Psoas muscle (tissue), 7 donors: ENCODE measurements at regions not wholly inside any gene's neighbourhood (a gene's known extent, or its start where the extent isn't known, plus 50 kb on each side); places are given as distances from the start of the nearest gene placed in this dataset.
"Not testable (repeated sequence)": the region's sequence is repeated elsewhere in the genome, so short reads cannot be mapped to it uniquely, and the experiment has no call there.

Experiments used
- ATAC-seq, 4 donors: fragments of 200-7000 bp; cut with Tn5 transposase; one replicate each; pipeline ENCODE4 v1.9.1; 2020; ENCODE audit warnings: moderate library complexity in 3 of 4, mild to moderate bottlenecking in 2 of 4
- DNase-seq, 2 donors: peaks; one replicate each; pipeline ENCODE4 v3.0.0-alpha.2; 2020
- H3K27ac ChIP-seq: fragments of 200-600 bp; one replicate; pipeline ENCODE4 v1.8.0; 2022
- H3K27me3 ChIP-seq, 3 donors: fragments of 200-600 bp in 1 of 3; one replicate each; pipeline versions ENCODE4 v1.6.1 to v1.8.0; 2013 to 2022; ENCODE audit warnings: low read length in 2 of 3, mild to moderate bottlenecking in 2 of 3, moderate library complexity in 1 of 3; ENCODE audit not compliant: insufficient read depth in 3 of 3
- H3K36me3 ChIP-seq, 2 donors: fragments of 200-600 bp in 1 of 2; one replicate each; pipeline versions ENCODE4 v1.6.1 to v1.8.0; 2013 to 2022; ENCODE audit warnings: low read depth in 1 of 2, mild to moderate bottlenecking in 1 of 2, moderate library complexity in 1 of 2; ENCODE audit not compliant: insufficient read depth in 1 of 2
- H3K4me1 ChIP-seq: fragments of 200-600 bp; one replicate; pipeline ENCODE4 v1.8.0; 2022
- H3K4me3 ChIP-seq: fragments of 200-600 bp; one replicate; pipeline ENCODE4 v1.8.0; 2022; ENCODE audit warnings: mild to moderate bottlenecking
- H3K9me3 ChIP-seq: fragments of 200-600 bp; one replicate; pipeline ENCODE4 v1.8.0; 2022
- WGBS, 3 donors: extraction: QIAGEN DNeasy Blood & Tissue Kit; methylation state at CpG; one replicate each; pipeline versions ENCODE4 v1.1.6 to v1.1.7; 2013; 5-methylcytosine and 5-hydroxymethylcytosine counted together
- intact Hi-C, 2 donors: fragments of 100-400 bp; cut with DNase I; formaldehyde crosslinking; loops; one replicate each; pipeline versions ENCODE4 v1.11.0 to v1.14.2; 2022
- TF ChIP-seq, protein P1 (sequence below): fragments of 200-600 bp; IDR thresholded peaks from one replicate; pipeline ENCODE4 v1.8.0; 2022; ENCODE audit warnings: antibody characterized with exemption
- donor health status: healthy with polysubstance abuse.
- donor health status: DM: no; HTN: no; CAD: no; lungs with moderate emphysema.
- donor health status: Bipolar disorder and iron deficiency.
- donor health status: healthy.
- donor health status: DM: yes; HTN: yes; CAD: no.
- donor health status: DM: no; HTN: no; CAD: no.
- donor health status: DM: yes; HTN: yes; CAD: no.

DNA sequence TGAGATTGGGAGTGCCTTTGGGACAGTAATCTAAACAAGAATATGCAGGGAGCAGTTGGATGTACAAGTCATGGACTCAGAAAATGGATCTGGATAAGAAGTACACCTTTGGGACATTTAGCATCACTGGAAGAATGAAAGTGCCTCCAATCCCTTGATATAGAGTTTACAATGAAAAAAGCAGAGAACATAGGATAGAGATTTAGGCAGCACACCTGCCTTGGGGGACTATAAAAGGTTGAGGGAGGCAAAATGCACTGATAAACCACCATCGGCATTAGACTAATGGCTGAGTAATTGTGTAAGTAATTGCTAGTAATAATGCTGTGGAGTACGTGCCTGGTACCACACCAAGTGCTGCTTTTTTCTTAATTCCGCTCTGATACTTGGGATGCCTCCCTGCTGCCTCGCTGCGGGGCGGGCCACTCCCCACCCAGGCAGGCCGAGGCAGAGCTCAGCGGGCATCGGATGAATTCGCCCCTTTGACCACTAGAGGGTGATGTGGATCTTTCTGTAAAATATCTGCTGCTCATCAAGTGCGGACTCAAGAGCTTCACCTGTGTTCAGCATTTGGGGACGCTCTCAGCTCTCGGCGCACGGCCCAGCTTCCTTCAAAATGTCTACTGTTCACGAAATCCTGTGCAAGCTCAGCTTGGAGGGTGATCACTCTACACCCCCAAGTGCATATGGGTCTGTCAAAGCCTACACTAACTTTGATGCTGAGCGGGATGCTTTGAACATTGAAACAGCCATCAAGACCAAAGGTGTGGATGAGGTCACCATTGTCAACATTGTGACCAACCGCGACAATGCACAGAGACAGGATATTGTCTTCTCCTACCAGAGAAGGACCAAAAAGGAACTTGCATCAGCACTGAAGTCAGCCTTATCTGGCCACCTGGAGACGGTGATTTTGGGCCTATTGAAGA lies 99.9 kb downstream of the ANKRD18B start:
- H3K27ac ChIP-seq = no peak overlapping the region
- ATAC-seq (peak; percentile 82 to 94 (median 89)), DNase-seq (peak; percentile 43 to 64)
- intact Hi-C loops = loop anchor here (1.0 to 10.0 kb wide), 2 partner anchors 98 to 219 kb away; partner anchors contain the start of gene AQP7 (in 1 of the 2)
- 22 to 24% (median 23%) methylated on average over 20 of the region's 20 CpGs for WGBS, 3 donors
- H3K36me3 ChIP-seq = no peaks in the 10 kb centered on the region
- H3K4me1 ChIP-seq = peaks cover 16% of the 10 kb centered on the region
- no peak overlapping the region for H3K4me3 ChIP-seq
- TF ChIP-seq, protein P1, sequence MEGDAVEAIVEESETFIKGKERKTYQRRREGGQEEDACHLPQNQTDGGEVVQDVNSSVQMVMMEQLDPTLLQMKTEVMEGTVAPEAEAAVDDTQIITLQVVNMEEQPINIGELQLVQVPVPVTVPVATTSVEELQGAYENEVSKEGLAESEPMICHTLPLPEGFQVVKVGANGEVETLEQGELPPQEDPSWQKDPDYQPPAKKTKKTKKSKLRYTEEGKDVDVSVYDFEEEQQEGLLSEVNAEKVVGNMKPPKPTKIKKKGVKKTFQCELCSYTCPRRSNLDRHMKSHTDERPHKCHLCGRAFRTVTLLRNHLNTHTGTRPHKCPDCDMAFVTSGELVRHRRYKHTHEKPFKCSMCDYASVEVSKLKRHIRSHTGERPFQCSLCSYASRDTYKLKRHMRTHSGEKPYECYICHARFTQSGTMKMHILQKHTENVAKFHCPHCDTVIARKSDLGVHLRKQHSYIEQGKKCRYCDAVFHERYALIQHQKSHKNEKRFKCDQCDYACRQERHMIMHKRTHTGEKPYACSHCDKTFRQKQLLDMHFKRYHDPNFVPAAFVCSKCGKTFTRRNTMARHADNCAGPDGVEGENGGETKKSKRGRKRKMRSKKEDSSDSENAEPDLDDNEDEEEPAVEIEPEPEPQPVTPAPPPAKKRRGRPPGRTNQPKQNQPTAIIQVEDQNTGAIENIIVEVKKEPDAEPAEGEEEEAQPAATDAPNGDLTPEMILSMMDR = peak; percentile 91
- H3K9me3 ChIP-seq = no peaks in the 10 kb centered on the region
- H3K27me3 ChIP-seq = peaks cover 0 to 2% (median 0%) of the 10 kb centered on the region in 3 donors

DNA sequence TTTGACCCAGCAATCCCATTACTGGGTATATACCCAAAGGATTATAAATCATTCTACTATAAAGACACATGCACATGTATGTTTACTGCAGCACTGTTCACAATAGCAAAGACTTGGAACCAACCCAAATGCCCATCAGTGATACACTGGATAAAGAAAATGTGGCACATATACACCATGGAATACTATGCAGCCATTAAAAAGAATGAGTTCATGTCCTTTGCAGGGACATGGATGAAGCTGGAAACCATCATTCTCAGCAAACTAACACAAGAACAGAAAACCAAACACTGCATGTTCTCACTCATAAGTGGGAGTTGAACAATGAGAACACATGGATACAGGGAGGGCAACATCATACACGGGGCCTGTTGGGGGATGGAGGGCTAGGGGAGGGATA lies 104.3 kb downstream of the ANKRD18B start:
- not testable (repeated sequence) for H3K4me3 ChIP-seq, H3K36me3 ChIP-seq, ATAC-seq, H3K9me3 ChIP-seq, H3K27ac ChIP-seq, H3K27me3 ChIP-seq, H3K4me1 ChIP-seq, DNase-seq
- intact Hi-C loops = loop anchor here in 1 of 2 donors (10.0 kb wide), 1 partner anchor 224 kb away; the partner anchor contains the start of gene AQP7
- WGBS, 3 donors = 74 to 86% (median 81%) methylated on average over 1 of the region's 1 CpG

DNA sequence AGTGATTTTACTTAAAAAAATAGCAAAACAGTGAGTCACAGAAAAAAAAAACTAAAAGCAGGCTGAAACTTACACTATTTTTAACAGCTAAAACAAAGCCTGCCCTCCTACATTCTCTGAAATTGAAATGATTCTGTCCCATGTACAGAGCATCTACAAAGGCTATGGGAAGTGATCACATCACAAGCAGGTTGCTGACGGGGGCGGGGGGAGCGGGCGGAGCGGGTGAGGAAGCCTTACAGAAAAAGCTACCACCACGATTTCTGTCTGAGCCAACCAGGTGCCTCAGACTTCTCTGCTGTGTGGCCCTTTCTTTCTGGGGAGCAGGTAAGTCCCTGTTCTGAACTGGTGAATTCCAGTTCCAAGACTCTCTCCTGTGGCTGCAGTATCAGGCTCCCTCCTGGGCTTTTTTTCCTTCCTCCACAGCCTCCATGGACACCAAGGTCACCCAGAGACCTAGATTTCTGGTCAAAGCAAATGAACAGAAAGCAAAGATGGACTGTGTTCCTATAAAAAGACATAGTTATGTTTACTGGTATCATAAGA lies 104.9 kb downstream of the ANKRD18B start:
- H3K4me1 ChIP-seq = no peaks in the 10 kb centered on the region
- 72 to 77% (median 74%) methylated on average over 6 of the region's 6 CpGs for WGBS, 3 donors
- no peak overlapping the region for H3K4me3 ChIP-seq
- ATAC-seq = no peak
- H3K36me3 ChIP-seq = no peaks in the 10 kb centered on the region
- DNase-seq = no peak
- intact Hi-C loops = loop anchor here in 1 of 2 donors (10.0 kb wide), 1 partner anchor 224 kb away; the partner anchor contains the start of gene AQP7
- no peak overlapping the region for H3K27ac ChIP-seq
- TF ChIP-seq, protein P1 = no peak
- no peaks in the 10 kb centered on the region for H3K9me3 ChIP-seq
- peaks cover 0 to 8% (median 2%) of the 10 kb centered on the region in 3 donors for H3K27me3 ChIP-seq

DNA sequence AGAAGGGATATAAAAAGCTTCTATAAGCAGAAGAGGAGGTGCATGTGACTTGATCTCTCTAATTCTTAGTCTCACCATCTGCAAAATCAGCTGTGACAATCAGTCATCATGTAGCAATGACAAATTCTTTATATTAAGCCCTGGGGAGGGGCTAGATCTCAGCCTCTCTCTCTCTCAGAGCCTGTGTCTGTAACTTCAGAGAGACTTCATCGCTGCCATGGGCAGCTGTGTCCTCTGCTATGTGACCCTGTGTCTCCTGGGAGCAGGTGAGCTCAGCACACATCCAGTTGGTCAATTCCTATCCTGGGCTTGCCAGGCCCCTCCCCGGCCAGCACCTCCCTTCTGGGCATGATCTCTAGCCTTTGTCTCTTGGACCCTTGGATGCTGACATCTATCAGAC lies 109.6 kb downstream of the ANKRD18B start:
- Histone ChIP-seq H3K9me3 (no peaks in the 10 kb centered on the region), H3K27me3 (peaks cover 0 to 19% (median 5%) of the 10 kb centered on the region in 3 donors), H3K4me3 (no peak overlapping the region), H3K36me3 (no peaks in the 10 kb centered on the region), H3K4me1 (no peaks in the 10 kb centered on the region), H3K27ac (no peak overlapping the region)
- intact Hi-C loops = no loop called here
- WGBS, 3 donors = 25 to 46% (median 26%) methylated on average over 2 of the region's 2 CpGs
- TF ChIP-seq, protein P1 = no peak
- DNase-seq (no peak), ATAC-seq (peak in 2 of 4 donors; percentile 32 to 42)

DNA sequence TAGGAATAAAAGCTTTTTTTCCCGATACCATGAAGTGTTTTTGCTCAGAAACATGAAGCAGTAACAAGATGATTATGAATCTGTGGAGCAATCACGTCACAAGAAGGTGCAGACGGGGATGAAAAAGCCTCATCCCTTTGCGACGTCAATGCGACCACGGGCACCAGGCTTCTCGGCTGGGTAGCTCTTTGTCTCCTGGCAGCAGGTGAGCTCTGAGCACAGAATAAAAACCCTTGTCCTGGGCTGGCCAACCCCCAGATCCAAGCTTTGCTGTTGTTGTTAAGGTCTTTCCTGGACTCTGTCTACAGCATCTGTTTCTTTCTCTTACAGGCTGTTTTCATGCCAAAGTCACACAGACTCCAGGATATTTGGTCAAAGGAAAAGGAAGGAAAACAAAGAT lies 113.8 kb downstream of the ANKRD18B start:
- Histone ChIP-seq H3K36me3 (no peaks in the 10 kb centered on the region), H3K9me3 (no peaks in the 10 kb centered on the region), H3K4me3 (no peak overlapping the region), H3K27me3 (peaks cover 0 to 16% (median 5%) of the 10 kb centered on the region in 3 donors), H3K27ac (no peak overlapping the region), H3K4me1 (no peaks in the 10 kb centered on the region)
- WGBS, 3 donors = 32 to 40% (median 38%) methylated on average over 8 of the region's 8 CpGs
- ATAC-seq (no peak), DNase-seq (no peak)
- TF ChIP-seq, protein P1 = no peak
- intact Hi-C loops = no loop called here
